Right lobe of liver (tissue), 6 donors: ENCODE measurements at regions not wholly inside any gene's neighbourhood (a gene's known extent, or its start where the extent isn't known, plus 50 kb on each side); places are given as distances from the start of the nearest gene placed in this dataset.
"Not testable (repeated sequence)": the region's sequence is repeated elsewhere in the genome, so short reads cannot be mapped to it uniquely, and the experiment has no call there.

Source experiments
- ATAC-seq, 4 donors: fragments of 200-7000 bp; cut with Tn5 transposase; one replicate each; pipeline ENCODE4 v1.9.1; 2020; ENCODE audit warnings: mild to moderate bottlenecking in 4 of 4, moderate library complexity in 4 of 4
- DNase-seq, 3 donors: peaks; one replicate each; pipeline ENCODE4 v3.0.0-alpha.2; 2020
- H3K27ac ChIP-seq, 3 donors: fragments of 200-600 bp; one replicate each; pipeline ENCODE4 v1.8.0; 2022
- H3K27me3 ChIP-seq, 2 donors: fragments of 200-600 bp; one replicate each; pipeline ENCODE4 v1.8.0; 2022
- H3K36me3 ChIP-seq, 4 donors: fragments of 200-600 bp; sonication (generic) in 1 of 4; one replicate each; pipeline versions ENCODE4 v1.5.1 to v1.8.0; 2017 to 2022; ENCODE audit warnings: control low read depth in 1 of 4
- H3K4me1 ChIP-seq, 4 donors: fragments of 200-600 bp; sonication (generic) in 1 of 4; one replicate each; pipeline versions ENCODE4 v1.5.1 to v1.8.0; 2017 to 2022; ENCODE audit warnings: control low read depth in 1 of 4
- H3K4me3 ChIP-seq, 3 donors: fragments of 200-600 bp; one replicate each; pipeline ENCODE4 v1.8.0; 2022
- H3K9me3 ChIP-seq, 4 donors: fragments of 200-600 bp; sonication (generic) in 1 of 4; one replicate each; pipeline versions ENCODE4 v1.5.1 to v1.8.0; 2017 to 2022; ENCODE audit warnings: control low read depth in 1 of 4
- POLR2A ChIP-seq: fragments of 450-650 bp; IDR thresholded peaks from one replicate; pipeline ENCODE4 v1.6.1; 2017; ENCODE audit warnings: antibody characterized with exemption, mild to moderate bottlenecking
- WGBS: methylation state at CpG from one replicate; pipeline ENCODE4 v1.1.6; 2018; ENCODE audit warnings: low coverage, low lambda C conversion rate; ENCODE audit not compliant: insufficient coverage; ENCODE audit errors: missing lambda C conversion rate; 5-methylcytosine and 5-hydroxymethylcytosine counted together
- intact Hi-C, 2 donors: fragments of 100-400 bp; cut with DNase I; formaldehyde crosslinking; loops; one replicate each; pipeline versions ENCODE4 v1.11.2 to v1.14.1; 2022
- TF ChIP-seq, protein P1 (sequence below), 4 donors: fragments of 200-600 bp in 3 of 4; fragments of 450-650 bp in 1 of 4; IDR thresholded peaks; one replicate each; pipeline versions ENCODE4 v1.5.1 to v1.8.0; 2016 to 2022; ENCODE audit warnings: antibody characterized with exemption in 4 of 4, mild to moderate bottlenecking in 2 of 4
- donor health status: DM: no; HTN: yes; CAD: no.
- donor health status: DM: no; HTN: no; CAD: no.
- donor health status: DM: no; HTN: no; CAD: no.
- donor health status: DM: no; HTN: yes; CAD: no.
- donor health status: DM: no; HTN: yes; CAD: no.

DNA sequence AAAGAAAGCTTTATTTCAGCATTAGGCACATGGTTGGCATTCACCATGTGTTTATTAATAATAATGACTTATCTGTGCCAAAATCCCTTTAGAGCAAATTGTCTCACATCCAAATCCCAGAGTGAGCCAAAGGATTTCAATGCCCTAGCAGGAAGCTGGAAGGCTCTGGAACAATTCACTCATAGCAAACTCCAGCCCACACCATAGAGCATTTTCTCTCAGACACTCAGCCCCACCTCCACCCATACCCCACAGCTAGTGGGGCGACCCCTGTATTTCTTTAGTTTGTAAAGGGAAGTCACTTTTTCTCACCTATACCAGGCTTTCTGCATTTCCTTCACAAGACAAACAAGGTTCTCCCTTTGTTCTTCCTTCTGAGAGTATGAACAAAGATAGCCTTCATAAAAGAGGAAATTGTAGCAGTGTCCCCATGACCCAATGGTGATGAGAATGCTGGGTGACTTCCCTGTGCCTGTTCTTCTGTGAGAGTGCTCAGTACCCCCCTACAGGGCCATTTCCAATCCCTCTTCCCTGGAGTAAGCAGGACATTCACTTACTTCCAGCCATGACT lies 100.1 kb upstream of the APCDD1 start:
- no peaks in the 10 kb centered on the region for H3K36me3 ChIP-seq
- no peak overlapping the region for H3K4me3 ChIP-seq
- no peaks in the 10 kb centered on the region for H3K4me1 ChIP-seq
- 29% methylated on average over 1 of the region's 1 CpG for WGBS
- no peak for DNase-seq
- no peak overlapping the region for H3K27ac ChIP-seq
- no peak for TF ChIP-seq POLR2A
- TF ChIP-seq, protein P1, sequence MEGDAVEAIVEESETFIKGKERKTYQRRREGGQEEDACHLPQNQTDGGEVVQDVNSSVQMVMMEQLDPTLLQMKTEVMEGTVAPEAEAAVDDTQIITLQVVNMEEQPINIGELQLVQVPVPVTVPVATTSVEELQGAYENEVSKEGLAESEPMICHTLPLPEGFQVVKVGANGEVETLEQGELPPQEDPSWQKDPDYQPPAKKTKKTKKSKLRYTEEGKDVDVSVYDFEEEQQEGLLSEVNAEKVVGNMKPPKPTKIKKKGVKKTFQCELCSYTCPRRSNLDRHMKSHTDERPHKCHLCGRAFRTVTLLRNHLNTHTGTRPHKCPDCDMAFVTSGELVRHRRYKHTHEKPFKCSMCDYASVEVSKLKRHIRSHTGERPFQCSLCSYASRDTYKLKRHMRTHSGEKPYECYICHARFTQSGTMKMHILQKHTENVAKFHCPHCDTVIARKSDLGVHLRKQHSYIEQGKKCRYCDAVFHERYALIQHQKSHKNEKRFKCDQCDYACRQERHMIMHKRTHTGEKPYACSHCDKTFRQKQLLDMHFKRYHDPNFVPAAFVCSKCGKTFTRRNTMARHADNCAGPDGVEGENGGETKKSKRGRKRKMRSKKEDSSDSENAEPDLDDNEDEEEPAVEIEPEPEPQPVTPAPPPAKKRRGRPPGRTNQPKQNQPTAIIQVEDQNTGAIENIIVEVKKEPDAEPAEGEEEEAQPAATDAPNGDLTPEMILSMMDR (IDR thresholded peaks at IDR 0.05), result no peak
- no peaks in the 10 kb centered on the region for H3K27me3 ChIP-seq
- no peak for ATAC-seq
- intact Hi-C loops, result no loop called here
- no peaks in the 10 kb centered on the region for H3K9me3 ChIP-seq

DNA sequence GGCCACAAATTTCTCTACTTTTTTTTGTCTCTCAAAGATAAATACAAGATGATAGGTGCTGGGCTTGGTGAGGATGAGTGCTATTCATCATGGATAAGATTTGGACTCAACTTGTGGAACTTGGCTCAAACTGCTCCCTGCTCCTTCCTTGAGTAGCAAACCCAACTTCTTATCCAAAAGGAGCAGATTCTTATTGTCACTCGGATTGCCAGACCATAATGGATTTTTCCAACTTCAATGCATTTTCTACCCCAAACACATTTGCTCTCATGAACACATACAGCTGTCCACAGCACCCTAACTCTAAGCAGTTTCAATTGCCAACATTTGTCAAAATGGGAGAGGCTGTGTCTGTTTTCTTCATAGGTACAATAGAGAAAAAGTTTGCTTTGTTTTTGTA lies 99.5 kb upstream of the APCDD1 start:
- no peak overlapping the region for H3K27ac ChIP-seq
- H3K4me3 ChIP-seq, result no peak overlapping the region
- WGBS, result 33% methylated on average over 1 of the region's 1 CpG
- no peaks in the 10 kb centered on the region for H3K4me1 ChIP-seq
- DNase-seq (no peak), ATAC-seq (no peak)
- TF ChIP-seq, protein P1 (IDR thresholded peaks at IDR 0.05), result no peak
- no peak for TF ChIP-seq POLR2A
- intact Hi-C loops, result no loop called here
- no peaks in the 10 kb centered on the region for H3K9me3 ChIP-seq
- no peaks in the 10 kb centered on the region for H3K36me3 ChIP-seq
- no peaks in the 10 kb centered on the region for H3K27me3 ChIP-seq

DNA sequence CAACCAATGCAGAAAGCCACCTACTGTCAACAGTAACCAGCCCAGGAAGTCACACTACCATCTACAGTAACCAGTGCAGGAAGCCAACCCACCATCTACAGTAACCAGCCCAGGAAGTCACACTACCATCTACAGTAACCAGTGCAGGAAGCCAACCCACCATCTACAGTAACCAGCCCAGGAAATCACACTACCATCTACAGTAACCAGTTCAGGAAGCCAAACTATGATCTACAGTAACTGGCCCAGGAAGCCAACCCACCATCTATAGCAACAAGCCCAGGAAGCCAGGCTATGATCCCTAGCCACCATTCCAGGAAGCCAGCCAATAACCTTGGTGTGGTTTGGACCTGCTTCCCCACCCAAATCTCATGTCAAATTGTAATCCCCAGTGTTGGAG lies 97.4 kb upstream of the APCDD1 start:
- intact Hi-C loops, ATAC-seq: not testable (repeated sequence)

DNA sequence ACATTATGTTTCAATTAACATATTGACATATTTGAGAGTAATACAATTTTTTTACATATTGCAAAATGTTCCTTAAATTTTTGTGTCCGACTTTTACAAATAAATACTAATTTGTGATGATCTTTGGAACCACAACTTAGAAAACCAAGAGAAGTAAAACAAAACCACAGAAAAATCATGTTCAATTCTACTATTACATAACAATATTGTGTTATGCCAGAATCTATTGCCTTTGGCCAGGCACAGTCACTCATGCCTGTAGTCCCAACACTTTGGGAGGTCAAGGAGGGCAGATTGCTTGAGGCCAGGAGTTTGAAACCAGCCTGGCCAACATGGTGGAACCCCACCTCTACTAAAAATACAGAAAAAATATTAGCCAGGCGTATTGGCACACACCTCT lies 92.8 kb upstream of the APCDD1 start:
- DNase-seq, result no peak
- TF ChIP-seq, protein P1 (IDR thresholded peaks at IDR 0.05), result no peak
- no peak for TF ChIP-seq POLR2A
- no peaks in the 10 kb centered on the region for H3K9me3 ChIP-seq
- intact Hi-C loops, result no loop called here
- no peak overlapping the region for H3K27ac ChIP-seq
- H3K4me3 ChIP-seq, result no peak overlapping the region
- ATAC-seq, result no peak
- H3K27me3 ChIP-seq, result no peaks in the 10 kb centered on the region
- 63% methylated on average over 2 of the region's 2 CpGs for WGBS
- no peaks in the 10 kb centered on the region for H3K36me3 ChIP-seq
- H3K4me1 ChIP-seq, result no peaks in the 10 kb centered on the region

More for the DNA sequence above, 97.4 kb upstream of the APCDD1 start:
- H3K4me1 ChIP-seq, H3K9me3 ChIP-seq, H3K36me3 ChIP-seq, H3K27me3 ChIP-seq, H3K27ac ChIP-seq, H3K4me3 ChIP-seq, DNase-seq: not testable (repeated sequence)

DNA sequence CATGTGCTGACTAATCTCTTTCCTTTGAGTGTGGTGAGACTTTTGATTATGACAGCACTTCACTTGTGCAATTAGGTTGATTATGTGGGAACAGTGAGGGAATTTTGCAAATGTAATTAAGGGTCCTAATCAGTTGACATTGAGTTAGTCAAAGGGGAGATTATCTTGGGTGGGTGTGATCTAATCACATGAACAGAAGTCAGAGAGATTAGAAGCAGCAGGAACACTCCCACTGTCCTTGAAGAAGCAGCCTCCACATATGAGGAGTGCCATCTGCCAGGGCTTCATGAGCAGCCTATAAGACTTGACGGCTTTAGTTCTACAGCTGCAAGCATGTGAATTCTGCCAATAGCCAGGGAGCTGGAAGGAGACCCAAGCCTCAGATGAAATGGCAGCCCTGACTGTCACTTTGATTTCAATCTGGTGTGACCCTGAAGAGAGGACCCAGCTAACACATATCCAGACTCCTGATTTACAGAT lies 89.4 kb upstream of the APCDD1 start:
- TF ChIP-seq, protein P1 (IDR thresholded peaks at IDR 0.05), result no peak
- TF ChIP-seq POLR2A, result no peak
- DNase-seq (no peak), ATAC-seq (no peak)
- no peaks in the 10 kb centered on the region for H3K4me1 ChIP-seq
- no peak overlapping the region for H3K4me3 ChIP-seq
- no peaks in the 10 kb centered on the region for H3K27me3 ChIP-seq
- WGBS, result no CpG with 5 or more reads among the region's 1 CpG
- H3K9me3 ChIP-seq, result no peaks in the 10 kb centered on the region
- no peaks in the 10 kb centered on the region for H3K36me3 ChIP-seq
- intact Hi-C loops, result no loop called here
- no peak overlapping the region for H3K27ac ChIP-seq
